Adrenal gland (tissue), 9 donors: ENCODE measurements at regions not wholly inside any gene's neighbourhood (a gene's known extent, or its start where the extent isn't known, plus 50 kb on each side); places are given as distances from the start of the nearest gene placed in this dataset.

ENCODE experiments used
- DNase-seq, 7 donors: peaks; one replicate each; pipeline ENCODE4 v3.0.0-alpha.2; 2019 to 2020
- H3K27ac ChIP-seq, 5 donors: fragments of 200-600 bp; sonication (generic) in 4 of 5; 1 replicate in 3 of 5; 2 replicates in 2 of 5; pipeline versions ENCODE4 v1.5.1 to v1.8.0; 2016 to 2020; ENCODE audit warnings: mild to moderate bottlenecking in 1 of 5
- H3K27me3 ChIP-seq: fragments of 200-600 bp; 2 replicates; pipeline ENCODE4 v1.8.0; 2021
- H3K36me3 ChIP-seq, 2 donors: fragments of 200-600 bp; replicated peaks in 1 of 2; 1 replicate in 1 of 2; 2 replicates in 1 of 2; pipeline versions ENCODE4 v1.5.1 to v1.8.0; 2018 to 2022
- H3K4me1 ChIP-seq, 2 donors: fragments of 200-600 bp; replicated peaks in 1 of 2; 1 replicate in 1 of 2; 2 replicates in 1 of 2; pipeline versions ENCODE4 v1.5.1 to v1.8.0; 2018 to 2021
- H3K4me3 ChIP-seq, 4 donors: fragments of 200-600 bp; sonication (generic) in 3 of 4; one replicate each; pipeline ENCODE4 v1.5.1; 2016 to 2018
- H3K9me3 ChIP-seq, 3 donors: fragments of 200-600 bp; sonication (generic) in 1 of 3; replicated peaks in 1 of 3; 1 replicate in 2 of 3; 2 replicates in 1 of 3; pipeline versions ENCODE4 v1.5.1 to v1.8.0; 2016 to 2021
- CTCF ChIP-seq, 6 experiments: fragments of 450-650 bp in 4 of 6; fragments of 200-600 bp in 2 of 6; sonication (generic) in 1 of 6; IDR thresholded peaks; 1 replicate in 5 of 6; 2 replicates in 1 of 6; pipeline versions ENCODE4 v1.5.1 to v1.8.0; 2016 to 2021; ENCODE audit warnings: antibody characterized with exemption in 6 of 6, mild to moderate bottlenecking in 2 of 6, moderate library complexity in 1 of 6
- POLR2A ChIP-seq, 2 donors: fragments of 450-650 bp; IDR thresholded peaks; one replicate each; pipeline ENCODE4 v1.6.1; 2017; ENCODE audit warnings: antibody characterized with exemption in 2 of 2, mild to moderate bottlenecking in 2 of 2, moderate library complexity in 1 of 2
- WGBS, 4 donors: extraction: QIAGEN DNeasy Blood & Tissue Kit in 2 of 4; methylation state at CpG; one replicate each; pipeline versions ENCODE4 v1.1.5 to v1.1.7; 2013 to 2017; 5-methylcytosine and 5-hydroxymethylcytosine counted together
- intact Hi-C, 2 donors: fragments of 100-400 bp; cut with DNase I; formaldehyde crosslinking; loops; one replicate each; pipeline versions ENCODE4 v1.14.1 to v1.15.0; 2022 to 2023
- donor health status: healthy with polysubstance abuse.
- donor health status: Bipolar disorder and iron deficiency.
- donor health status: DM: yes; HTN: yes; CAD: no.
- donor health status: DM: no; HTN: no; CAD: no.
- donor health status: DM: no; HTN: no; CAD: no.

- no peaks in the 10 kb centered on the region for H3K4me1 ChIP-seq
- no peak for DNase-seq
- no peaks in the 10 kb centered on the region for H3K9me3 ChIP-seq
- intact Hi-C loops, result no loop called here
- H3K27me3 ChIP-seq, result no peaks in the 10 kb centered on the region
- TF ChIP-seq POLR2A (IDR thresholded peaks at IDR 0.05), result no peak
- no peak for TF ChIP-seq CTCF (IDR thresholded peaks at IDR 0.05)
- WGBS, 4 donors, result 58 to 65% (median 64%) methylated on average over 3 of the region's 3 CpGs
- H3K4me3 ChIP-seq, result no peak overlapping the region
- no peak overlapping the region for H3K27ac ChIP-seq
- H3K36me3 ChIP-seq, result no peaks in the 10 kb centered on the region
Measured at GRCh38 chr16:74019612-74020011, 277.0 kb upstream of the PSMD7 start.

- H3K4me1 ChIP-seq, result no peaks in the 10 kb centered on the region
Measured at GRCh38 chr16:74015953-74016352, 280.7 kb upstream of the PSMD7 start.

GRCh38 chr16:73998707-73999106 lies 297.9 kb upstream of the PSMD7 start:
- DNase-seq, result no peak
- 71 to 76% (median 72%) methylated on average over 2 of the region's 2 CpGs for WGBS, 4 donors
- intact Hi-C loops, result no loop called here

More at GRCh38 chr16:74015953-74016352, 280.7 kb upstream of the PSMD7 start:
- Histone ChIP-seq H3K36me3 (no peaks in the 10 kb centered on the region), H3K27ac (no peak overlapping the region), H3K4me3 (no peak overlapping the region), H3K9me3 (no peaks in the 10 kb centered on the region), H3K27me3 (no peaks in the 10 kb centered on the region)
- intact Hi-C loops, result no loop called here
- DNase-seq, result no peak
- TF ChIP-seq CTCF (IDR thresholded peaks at IDR 0.05), result no peak
- no peak for TF ChIP-seq POLR2A (IDR thresholded peaks at IDR 0.05)

GRCh38 chr16:73997971-73998370 lies 298.6 kb upstream of the PSMD7 start:
- H3K27me3 ChIP-seq, result no peaks in the 10 kb centered on the region
- H3K9me3 ChIP-seq, result no peaks in the 10 kb centered on the region
- WGBS, 4 donors, result 64 to 75% (median 72%) methylated on average over 4 of the region's 4 CpGs
- no peak overlapping the region for H3K4me3 ChIP-seq
- DNase-seq, result no peak
- H3K36me3 ChIP-seq, result no peaks in the 10 kb centered on the region
- no peak overlapping the region for H3K27ac ChIP-seq
- H3K4me1 ChIP-seq, result no peaks in the 10 kb centered on the region
- intact Hi-C loops, result no loop called here
- TF ChIP-seq POLR2A (IDR thresholded peaks at IDR 0.05) (no peak), CTCF (IDR thresholded peaks at IDR 0.05) (no peak)

More at GRCh38 chr16:73998707-73999106, 297.9 kb upstream of the PSMD7 start:
- Histone ChIP-seq H3K4me3 (no peak overlapping the region), H3K27ac (no peak overlapping the region), H3K27me3 (no peaks in the 10 kb centered on the region), H3K9me3 (no peaks in the 10 kb centered on the region), H3K4me1 (no peaks in the 10 kb centered on the region), H3K36me3 (no peaks in the 10 kb centered on the region)
- TF ChIP-seq CTCF (IDR thresholded peaks at IDR 0.05), result no peak
- no peak for TF ChIP-seq POLR2A (IDR thresholded peaks at IDR 0.05)
